ENCODE measurements at regions not wholly inside any gene's neighbourhood (a gene's known extent, or its start where the extent isn't known, plus 50 kb on each side); places are given as distances from the start of the nearest gene placed in this dataset.
"Not testable (repeated sequence)": the region's sequence is repeated elsewhere in the genome, so short reads cannot be mapped to it uniquely, and the experiment has no call there.

DNA sequence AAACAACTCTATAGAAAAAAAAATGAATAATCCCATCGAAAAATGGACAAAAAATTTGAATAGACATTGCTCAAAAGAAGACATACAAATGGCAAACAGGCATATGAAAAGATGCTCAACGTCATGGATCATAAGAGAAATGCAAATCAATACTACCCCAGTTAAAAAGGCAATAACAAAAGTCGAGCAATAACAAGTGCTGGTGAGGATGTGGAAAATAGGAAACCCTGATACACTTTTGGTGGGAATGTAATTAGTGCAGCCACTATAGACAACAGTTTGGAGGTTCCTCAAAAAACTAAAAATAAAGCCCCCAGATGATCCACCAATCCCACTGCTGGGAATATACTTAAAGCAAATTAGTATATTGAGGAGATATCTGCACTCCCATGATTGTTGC lies 701.5 kb downstream of the NUP35 start:
- no peak for DNase-seq

DNA sequence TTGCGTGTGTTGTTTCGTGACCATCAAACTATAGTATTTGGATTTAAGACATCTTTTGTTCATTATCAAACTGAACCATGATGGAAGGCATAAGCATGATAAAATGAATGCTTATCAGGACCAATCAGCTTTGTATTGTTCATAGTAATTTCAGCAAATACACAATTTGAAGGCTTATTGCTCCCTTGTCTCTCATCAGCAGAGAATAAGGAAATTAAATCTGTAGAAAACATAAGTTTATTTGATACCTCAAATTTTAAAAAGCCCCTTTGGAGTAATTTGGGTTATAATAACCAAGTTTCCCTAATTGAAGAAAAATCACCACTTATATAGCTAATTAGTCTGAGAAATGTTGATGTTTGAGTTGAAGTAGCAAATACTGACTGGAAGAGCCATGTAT lies 705.7 kb downstream of the NUP35 start:
- DNase-seq: no peak

DNA sequence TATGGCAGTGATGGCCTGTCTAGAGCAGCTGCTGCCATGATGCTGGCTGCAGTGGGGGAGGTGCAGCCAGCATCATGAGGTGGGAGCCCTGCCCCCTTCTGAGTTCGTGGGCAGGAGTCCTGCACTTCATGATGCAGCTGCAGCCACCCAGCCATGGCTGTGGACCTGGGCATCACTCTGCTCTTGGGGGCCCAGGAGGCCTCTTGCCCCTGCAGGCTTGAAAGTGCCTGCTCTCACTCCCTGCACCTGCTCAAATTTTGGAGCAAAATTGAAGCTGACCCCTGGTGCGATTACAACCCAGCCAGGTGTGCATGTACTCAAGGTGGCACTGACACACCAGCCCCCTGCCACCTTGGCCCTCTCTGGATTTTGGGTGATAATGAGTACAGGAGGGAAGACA lies 712.9 kb downstream of the NUP35 start:
- DNase-seq: no peak

DNA sequence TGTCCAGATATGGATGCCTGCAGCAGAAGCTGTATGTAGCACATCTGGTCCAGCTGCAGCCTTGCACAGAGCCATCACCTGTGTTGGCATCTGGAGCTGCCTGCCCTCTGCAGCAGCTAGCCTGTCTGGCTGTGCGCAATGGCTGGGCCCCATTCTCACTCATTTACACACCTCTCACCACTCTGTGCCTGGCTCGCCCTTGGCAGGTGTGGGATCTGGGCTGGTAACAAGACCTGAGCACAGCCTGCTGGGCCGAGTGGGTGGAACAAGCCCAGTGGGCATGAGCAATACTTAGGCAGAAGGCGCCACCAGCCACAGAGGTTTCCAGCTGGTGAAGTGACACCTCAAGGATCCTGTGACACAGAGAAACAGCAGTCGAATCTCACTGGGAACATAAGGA lies 714.1 kb downstream of the NUP35 start:
- DNase-seq: no peak

DNA sequence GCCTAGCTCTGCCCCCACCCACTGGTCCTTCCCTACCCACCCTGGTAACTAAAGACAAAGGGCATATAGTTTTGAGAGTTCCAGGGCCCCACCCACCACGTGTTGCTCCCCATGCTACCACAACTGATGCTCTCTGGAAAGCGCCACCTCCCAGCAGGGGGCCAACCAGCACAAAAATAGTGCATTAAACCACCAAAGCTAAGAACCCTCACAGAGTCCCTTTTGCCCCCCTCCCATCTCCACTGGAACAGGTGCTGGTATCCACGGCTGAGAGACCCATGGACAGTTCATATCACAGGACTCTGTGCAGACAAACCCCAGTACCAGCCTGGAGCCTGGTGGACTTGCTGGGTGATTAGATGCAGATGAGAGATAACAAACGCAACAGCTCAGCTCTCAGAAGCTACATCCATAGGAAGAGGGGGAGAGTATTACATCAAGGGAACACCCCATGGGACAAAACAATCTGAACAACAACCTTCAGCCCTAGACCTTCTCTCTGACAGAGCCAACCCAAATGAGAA lies 715.9 kb downstream of the NUP35 start:
- no peak for DNase-seq

DNA sequence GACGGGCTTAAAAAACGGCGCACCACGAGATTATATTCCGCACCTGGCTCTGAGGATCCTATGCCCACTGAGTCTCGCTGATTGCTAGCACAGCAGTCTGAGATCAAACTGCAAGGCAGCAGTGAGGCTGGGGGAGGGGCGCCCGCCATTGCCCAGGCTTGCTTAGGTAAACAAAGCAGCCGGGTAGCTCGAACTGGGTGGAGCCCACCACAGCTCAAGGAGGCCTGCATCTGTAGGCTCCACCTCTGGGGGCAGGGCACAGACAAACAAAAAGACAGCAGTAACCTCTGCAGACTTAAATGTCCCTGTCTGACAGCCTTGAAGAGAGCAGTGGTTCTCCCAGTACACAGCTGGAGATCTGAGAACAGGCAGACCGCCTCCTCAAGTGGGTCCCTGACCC lies 725.6 kb downstream of the NUP35 start:
- DNase-seq: not testable (repeated sequence)

DNA sequence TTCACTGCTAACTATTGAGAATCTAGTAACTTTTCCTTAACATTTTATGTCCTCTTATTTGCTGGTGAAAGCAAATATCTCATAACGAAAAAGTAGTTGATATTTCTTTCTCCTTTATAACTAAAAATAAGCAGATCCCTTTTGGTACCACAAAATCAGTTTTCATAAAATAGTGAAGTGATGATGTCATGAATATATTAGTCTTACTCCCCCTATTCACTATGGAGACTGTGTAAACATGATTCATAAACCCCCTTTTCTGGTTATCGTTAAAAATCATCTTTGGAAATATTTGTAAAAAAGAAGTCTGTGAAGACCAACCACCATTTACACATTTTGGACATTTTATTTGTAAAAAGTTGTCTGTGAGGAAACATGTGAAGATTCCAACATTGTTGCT lies 734.9 kb downstream of the NUP35 start:
- no peak for DNase-seq

DNA sequence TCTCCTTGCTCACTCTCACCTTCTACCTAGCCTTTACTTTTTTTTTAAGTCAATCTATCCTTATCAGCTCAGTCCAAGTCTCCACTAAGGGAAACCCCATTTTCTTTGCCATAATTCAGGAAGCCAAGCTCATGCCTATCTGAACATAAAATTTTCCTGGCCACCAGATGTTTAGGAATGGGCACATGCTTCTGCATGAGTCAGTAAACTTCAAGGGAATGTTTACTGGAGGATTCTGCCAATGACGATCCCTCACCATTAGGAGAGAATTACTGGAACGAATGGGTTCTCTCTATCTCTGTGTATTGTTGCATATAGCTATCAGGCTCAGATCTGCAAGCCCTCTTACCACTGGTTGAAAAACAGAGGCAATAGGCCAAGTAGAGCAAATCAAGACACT lies 731.7 kb upstream of the ZNF804A start:
- peak; percentile 55 for DNase-seq

DNA sequence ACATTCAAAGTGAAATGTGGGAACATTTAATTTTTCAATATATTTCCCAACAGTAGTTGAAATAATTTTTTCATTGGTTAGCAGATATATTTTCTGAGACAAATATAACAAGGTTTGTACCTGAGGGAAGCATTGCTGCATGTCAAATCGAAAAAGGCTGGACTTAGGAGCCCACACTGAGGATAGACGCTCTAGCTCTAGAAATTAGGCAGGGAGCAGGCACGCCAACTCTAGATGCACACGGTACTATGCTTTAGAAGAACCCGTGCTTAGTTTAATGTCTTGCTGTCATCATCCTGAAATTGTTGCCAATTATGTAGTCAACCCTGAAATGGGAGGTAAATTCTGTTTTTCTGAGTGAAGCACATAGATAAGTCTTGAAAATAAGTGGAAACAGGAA lies 731.1 kb upstream of the ZNF804A start:
- DNase-seq: no peak

DNA sequence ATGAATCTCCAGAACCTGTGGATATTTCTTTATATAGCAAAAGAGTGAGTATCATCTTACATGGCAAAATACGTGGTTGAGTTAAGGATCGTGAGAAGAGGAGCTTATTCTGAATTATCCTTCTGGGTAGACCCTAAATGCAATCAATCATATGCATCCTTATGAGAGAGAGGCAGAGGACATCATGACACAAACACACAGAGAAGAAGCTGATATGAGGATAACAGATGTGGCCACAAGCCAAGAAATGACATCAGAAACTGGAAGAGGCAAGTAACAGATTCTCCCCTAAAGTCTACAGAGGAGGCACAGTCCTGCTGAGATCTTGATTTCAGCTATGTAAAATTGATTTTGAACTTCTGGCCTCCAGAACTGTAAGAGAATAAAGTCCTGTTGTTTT lies 730.2 kb upstream of the ZNF804A start:
- peak; percentile 78 for DNase-seq

DNA sequence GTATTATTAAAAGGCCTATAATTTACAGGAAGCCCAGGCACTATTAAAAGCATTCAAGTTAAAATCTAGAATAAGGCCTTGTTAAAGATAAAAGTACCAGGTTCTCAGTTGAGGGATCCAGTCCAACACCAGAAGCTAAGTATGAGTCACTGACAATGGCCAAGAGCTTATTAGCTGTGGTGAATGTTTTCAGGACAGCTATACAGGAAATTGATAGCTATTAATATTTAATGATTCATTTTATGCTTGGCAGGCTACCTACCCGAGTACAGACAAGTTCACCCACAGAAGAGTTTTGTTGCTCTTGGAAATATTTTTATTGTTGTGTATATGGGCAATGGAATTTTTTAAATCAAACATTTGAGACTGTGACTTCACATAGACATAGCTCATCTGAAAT lies 729.6 kb upstream of the ZNF804A start:
- peak; percentile 82 for DNase-seq

DNA sequence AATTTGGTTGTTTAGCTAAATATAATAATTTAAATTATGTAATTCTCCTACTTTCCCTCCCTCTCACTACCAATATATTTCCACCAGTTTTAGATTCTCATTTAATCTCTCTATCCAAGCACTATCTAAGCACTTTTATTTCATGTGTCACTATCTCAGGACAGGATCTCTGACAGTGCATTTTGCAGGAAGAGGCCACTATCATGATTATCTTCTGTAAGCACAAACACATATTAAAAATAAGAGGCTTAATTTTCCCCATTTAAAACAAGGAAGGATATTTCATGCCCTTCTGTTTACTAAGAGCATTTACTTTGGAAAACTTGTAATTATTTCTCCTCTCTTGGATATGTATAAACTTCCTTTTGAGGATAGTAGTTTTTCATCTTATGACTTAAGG lies 726.2 kb upstream of the ZNF804A start:
- no peak for DNase-seq

DNA sequence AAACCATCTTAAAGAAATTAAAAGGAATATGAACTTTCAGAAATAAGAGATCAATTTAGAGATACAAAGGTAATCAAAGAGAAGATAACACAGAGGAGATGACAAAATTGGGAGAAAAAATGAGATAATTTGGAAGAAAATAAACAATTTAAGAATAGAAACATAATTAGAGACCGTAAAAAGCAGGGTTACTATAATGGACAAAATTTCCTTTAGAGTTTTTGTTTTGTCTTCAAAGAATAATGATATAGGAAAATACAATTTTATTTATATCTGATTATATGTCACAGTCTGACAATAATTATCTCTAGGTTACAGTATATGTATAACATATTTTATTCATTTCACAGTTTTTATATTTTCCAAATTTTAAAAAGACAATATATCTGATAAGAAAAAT lies 716.4 kb upstream of the ZNF804A start:
- DNase-seq: no peak

DNA sequence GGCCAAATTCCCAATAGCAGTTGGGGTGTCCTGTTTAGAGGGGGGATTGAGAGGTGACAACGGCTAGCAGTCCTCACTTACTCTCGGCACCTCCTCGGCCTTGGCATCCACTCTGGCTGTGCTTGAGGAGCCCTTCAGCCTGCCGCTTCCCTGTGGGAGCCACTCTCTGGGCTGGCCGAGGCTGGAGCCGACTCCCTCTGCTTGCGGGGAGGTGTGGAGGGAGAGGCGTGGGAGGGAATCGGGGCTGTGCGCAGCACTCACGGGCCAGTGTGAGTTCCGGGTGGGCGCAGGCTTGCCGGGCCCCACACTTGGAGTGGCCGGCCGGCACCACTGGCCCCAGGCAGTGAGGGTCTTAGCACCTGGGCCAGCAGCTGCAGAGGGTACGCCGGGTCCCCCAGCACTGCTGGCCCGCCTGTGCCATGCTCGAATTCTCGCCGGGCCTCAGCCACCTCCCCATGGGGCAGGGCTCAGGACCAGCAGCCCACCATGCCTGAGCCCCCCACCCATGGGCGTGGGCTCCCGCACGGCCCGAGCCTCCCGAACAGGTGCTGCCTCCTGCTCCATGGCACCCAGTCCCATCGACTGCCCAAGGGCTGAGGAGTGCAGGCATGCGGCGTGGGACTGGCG lies 705.9 kb upstream of the ZNF804A start:
- no peak for DNase-seq

DNA sequence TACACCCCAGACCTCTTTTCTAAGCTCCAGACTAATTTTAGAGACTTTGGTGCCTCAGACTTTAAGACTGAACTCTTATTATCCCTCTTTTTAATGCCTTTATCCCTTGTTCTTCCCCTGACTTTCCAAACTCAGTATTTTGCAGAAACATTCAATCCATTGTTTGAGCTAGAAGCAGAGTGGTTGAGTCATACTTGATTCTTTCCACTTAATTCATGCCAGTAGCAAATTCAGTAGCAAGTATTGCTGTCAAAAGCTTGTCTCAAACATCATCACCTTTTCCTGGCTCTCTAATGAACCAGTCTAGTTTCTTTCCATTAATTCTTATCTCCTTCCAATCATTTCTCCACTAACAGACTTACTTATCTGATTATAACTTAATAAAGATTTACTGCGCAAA lies 699.7 kb upstream of the ZNF804A start:
- DNase-seq: no peak

DNA sequence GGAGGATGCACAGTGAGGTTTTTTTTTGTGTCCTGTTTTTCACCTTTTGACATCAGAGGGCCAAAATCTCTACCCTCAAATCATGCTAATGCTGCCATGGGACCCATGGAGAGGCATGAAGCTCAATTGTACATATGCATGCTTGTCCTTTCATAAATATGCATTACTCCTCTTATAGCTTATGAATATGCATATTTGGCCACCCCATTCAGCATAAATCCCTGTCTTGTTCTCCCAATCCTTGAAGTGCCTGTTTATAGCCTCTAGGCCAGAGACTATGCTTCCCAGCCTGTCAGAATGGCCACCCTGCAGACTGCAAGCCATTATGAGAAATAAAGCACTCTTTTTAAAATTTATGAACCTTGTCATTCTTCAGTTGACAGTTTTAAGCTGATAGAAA lies 696.4 kb upstream of the ZNF804A start:
- DNase-seq: no peak

DNA sequence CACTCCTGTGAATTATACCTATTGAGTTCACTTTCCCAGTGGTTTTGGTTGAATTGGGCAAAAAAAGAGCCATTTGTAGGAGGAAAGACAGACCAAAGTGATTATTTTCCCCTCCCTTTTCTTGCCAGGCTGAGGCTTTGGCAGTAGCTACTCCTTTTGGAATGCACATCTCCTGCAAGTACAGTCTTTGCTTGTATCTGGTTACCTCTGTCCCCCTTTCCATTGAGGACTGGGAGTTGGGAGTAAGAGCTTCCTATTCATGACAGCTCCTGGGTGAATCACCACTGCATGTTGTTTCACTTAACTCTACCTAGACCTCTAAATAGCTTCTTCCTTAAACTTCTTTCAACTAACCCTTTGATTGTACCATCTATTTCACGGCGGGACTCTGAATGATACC lies 695.3 kb upstream of the ZNF804A start:
- no peak for DNase-seq

DNA sequence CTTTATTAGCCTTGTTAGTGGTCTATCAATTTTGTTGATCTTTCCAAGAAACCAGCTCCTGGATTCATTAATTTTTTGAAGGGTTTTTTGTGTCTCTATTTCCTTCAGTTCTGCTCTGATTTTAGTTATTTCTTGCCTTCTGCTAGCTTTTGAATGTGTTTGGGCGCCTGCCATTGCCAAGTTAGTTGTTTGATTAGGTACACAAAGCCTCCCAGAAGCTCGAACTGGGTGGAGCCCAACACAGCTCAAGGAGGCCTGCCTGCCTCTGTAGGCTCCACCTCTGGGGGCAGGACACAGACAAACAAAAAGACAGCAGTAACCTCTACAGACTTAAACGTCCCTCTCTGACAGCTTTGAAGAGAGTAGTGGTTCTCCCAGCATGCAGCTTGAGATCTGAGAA lies 682.3 kb upstream of the ZNF804A start:
- not testable (repeated sequence) for DNase-seq

DNA sequence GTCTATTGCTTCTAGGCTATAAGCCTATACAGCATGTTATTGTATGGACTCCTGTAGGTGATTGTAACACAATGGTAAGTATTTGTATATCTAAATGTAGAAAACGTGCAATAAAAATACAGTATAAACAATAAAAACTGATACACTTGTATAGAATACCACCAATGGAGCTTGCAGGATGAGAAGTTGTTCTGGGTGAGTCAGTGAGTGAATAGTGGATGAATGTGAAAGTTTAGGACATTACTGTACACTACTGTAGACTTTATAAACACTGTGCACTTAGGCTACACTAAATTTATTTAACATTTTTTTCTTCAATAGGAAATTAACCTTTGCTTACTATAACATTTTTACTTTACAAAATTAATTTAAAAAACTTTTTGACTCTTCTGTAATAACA lies 679.2 kb upstream of the ZNF804A start:
- DNase-seq: peak; percentile 8

DNA sequence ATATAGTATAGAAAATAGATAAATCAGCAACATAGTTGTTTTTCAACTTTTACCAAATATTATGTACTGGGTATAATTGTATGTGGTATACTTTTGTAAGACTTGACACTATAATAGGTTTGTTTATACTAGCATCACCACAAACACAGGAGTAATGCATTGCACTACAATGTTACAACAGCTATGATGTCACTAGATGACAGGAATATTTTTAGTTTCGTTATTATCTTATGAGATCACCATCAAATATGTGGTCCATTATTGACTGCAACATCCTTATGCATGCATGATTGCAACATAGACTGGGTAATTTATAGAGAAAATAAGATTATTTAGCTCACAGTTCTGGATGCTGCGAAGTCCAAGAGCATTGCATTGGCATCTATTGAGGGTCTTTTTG lies 678.4 kb upstream of the ZNF804A start:
- DNase-seq: peak; percentile 18

DNA sequence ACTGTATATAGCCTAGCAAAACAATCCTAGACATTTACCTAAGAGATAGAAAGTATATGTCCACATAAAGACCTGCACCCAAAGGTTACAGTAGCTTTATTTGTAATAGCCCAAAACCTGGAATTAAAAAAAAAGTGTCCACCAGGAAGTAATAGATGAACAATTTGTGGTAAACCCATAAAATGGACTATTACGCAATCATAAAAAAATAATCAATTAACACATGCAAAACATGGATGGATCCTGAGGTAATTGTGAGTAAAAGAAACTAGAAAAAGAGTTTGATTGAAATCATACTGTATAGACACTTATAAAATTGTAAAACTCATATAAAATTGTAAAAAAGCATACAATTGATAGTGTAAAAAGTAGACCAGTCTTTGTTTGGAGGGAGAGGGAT lies 673.0 kb upstream of the ZNF804A start:
- no peak for DNase-seq

DNA sequence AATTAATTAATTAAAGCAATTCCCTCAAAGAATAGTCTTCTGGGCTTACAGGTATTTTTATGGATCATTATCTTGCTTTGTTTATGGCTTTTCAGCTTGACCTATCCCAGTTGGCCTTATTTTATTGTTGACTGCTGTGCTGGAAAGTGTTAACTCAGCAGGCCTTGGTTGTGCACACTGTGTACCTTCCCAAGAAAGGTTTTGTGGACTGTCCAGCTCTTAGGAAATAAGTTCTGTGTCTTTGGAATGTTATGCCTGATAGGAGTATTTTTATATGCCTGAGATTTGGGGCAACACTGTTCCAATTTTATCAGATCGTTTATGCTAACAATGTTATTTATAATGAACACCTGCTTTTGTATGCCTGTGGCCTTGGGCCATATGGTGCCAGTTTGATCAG lies 671.9 kb upstream of the ZNF804A start:
- no peak for DNase-seq

DNA sequence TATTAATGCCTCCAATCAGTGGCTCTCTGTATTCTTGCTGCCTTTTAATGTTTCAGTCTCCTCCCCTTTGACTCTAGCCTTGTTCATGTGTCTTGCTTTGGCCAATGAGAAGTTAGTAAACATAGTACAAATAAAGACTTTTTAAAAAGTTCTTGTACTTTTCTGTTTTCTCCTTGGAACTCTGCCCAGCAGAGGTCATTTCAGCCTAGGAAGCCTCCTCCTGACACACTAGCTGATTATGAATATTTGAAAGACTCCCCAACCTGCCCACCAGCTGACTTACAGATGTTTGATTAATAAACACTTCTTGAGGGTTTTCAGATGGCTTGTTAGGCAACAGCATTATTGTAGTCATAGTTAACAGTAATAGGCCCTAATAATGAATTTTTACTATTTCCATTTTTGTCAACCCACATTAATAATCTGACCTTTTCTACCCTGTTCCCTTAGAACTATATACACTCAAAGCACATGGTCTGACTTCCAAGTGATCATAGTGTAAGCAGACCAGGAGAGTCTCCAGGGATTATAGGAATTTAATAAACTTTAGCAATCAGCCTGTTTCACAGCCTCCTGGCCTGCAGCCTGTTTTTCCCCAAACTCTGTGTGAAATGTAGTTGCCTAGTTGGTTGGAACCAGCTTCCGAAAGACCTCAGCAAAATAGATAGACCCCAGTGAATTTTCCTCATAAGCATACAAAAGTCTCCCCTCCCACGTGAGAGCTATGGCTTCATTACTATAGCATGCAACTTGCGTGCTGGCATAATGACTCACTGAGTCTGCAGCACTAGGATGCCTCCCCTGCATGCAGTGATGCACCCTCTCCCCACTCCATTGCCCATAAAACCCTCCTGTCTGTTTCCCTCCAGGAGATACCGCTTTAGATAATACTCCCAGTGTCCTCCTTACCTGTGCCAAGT lies 670.7 kb upstream of the ZNF804A start:
- peak; percentile 83 for DNase-seq

DNA sequence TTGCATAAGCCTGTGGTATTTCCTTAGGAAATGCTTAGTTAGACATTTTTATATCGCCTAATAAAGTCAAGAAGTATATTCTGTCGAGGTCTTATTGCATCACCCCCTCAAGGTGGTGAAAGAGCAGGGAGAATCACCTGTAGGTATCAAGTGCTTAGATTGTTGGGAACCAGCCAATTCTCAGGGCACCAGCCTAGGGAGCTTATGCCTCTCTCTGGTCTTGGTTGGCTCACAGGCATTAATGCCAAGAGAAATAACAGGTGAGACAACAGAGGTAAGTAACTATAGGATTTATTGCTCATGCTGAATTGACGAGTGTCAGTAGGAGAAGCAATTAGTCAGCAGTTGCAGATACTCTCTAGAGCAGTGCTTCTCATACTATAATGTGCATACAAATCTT lies 663.3 kb upstream of the ZNF804A start:
- DNase-seq: no peak
